GM23248 (cell line): ENCODE measurements at regions not wholly inside any gene's neighbourhood (a gene's known extent, or its start where the extent isn't known, plus 50 kb on each side); places are given as distances from the start of the nearest gene placed in this dataset.

Source experiments
- EZH2 ChIP-seq: fragments of 200-600 bp; sonication (generic); IDR thresholded peaks from 2 replicates; pipeline ENCODE4 v1.6.1; 2018; ENCODE audit warnings: antibody characterized with exemption, mild to moderate bottlenecking; ENCODE audit not compliant: insufficient read depth, poor library complexity, severe bottlenecking
- EZH2phosphoT487 ChIP-seq: fragments of 200-600 bp; sonication (generic); IDR thresholded peaks from 2 replicates; pipeline ENCODE4 v1.6.1; 2018; ENCODE audit warnings: antibody characterized with exemption, moderate library complexity, mild to moderate bottlenecking, low read depth; ENCODE audit not compliant: insufficient read depth

DNA sequence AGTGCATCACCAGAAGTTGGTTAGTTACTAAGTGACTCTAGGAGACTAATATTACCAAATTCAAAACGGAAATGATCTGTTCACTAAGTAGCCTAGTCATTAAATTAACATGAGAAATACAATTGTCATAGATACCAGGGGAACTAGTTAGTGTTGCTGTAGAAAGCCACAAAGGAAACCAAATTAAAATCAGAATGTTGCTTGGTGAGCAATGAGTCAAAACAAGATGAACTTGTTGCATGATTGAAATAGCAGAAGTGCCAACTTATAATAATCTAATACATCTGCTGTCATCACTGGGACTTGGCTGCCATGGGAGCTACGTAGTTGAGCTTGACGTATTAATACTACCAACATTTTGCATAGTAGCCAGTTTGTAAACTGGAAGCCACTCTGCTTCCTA lies 458.1 kb downstream of the DIPK2A start:
- TF ChIP-seq EZH2 (no peak), EZH2phosphoT487 (no peak)
